ENCODE measurements at regions not wholly inside any gene's neighbourhood (a gene's known extent, or its start where the extent isn't known, plus 50 kb on each side); places are given as distances from the start of the nearest gene placed in this dataset.

DNA sequence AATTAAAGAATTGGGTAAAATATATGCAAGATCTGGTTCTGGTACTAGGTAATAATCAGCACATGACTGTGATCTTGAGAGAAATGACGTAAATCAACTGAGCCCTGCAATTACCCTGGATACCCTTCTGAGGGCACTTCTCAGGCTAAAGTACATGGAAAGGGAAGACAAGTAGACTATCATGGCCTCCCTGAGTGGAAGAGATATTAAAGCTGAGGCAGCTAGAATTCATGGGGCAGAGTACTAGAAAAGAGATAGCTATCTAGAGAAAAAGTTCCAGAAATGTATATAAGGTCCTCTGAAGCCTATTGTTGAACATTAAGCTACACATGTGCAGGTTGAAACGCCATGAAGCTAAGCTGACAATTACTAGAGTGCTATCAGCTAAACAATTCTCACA is 249.6 kb downstream of the NKX6-1 start:
- TF ChIP-seq, protein P1, sequence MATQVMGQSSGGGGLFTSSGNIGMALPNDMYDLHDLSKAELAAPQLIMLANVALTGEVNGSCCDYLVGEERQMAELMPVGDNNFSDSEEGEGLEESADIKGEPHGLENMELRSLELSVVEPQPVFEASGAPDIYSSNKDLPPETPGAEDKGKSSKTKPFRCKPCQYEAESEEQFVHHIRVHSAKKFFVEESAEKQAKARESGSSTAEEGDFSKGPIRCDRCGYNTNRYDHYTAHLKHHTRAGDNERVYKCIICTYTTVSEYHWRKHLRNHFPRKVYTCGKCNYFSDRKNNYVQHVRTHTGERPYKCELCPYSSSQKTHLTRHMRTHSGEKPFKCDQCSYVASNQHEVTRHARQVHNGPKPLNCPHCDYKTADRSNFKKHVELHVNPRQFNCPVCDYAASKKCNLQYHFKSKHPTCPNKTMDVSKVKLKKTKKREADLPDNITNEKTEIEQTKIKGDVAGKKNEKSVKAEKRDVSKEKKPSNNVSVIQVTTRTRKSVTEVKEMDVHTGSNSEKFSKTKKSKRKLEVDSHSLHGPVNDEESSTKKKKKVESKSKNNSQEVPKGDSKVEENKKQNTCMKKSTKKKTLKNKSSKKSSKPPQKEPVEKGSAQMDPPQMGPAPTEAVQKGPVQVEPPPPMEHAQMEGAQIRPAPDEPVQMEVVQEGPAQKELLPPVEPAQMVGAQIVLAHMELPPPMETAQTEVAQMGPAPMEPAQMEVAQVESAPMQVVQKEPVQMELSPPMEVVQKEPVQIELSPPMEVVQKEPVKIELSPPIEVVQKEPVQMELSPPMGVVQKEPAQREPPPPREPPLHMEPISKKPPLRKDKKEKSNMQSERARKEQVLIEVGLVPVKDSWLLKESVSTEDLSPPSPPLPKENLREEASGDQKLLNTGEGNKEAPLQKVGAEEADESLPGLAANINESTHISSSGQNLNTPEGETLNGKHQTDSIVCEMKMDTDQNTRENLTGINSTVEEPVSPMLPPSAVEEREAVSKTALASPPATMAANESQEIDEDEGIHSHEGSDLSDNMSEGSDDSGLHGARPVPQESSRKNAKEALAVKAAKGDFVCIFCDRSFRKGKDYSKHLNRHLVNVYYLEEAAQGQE (IDR thresholded peaks at IDR 0.05; ENCODE audit: insufficient read depth in 1 of 2, low read depth in 2 of 2, low read length in 1 of 2), result no peak
- TF ChIP-seq, protein P2, sequence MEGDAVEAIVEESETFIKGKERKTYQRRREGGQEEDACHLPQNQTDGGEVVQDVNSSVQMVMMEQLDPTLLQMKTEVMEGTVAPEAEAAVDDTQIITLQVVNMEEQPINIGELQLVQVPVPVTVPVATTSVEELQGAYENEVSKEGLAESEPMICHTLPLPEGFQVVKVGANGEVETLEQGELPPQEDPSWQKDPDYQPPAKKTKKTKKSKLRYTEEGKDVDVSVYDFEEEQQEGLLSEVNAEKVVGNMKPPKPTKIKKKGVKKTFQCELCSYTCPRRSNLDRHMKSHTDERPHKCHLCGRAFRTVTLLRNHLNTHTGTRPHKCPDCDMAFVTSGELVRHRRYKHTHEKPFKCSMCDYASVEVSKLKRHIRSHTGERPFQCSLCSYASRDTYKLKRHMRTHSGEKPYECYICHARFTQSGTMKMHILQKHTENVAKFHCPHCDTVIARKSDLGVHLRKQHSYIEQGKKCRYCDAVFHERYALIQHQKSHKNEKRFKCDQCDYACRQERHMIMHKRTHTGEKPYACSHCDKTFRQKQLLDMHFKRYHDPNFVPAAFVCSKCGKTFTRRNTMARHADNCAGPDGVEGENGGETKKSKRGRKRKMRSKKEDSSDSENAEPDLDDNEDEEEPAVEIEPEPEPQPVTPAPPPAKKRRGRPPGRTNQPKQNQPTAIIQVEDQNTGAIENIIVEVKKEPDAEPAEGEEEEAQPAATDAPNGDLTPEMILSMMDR (IDR thresholded peaks at IDR 0.05), result no peak
- no peak for TF ChIP-seq SIN3A (IDR thresholded peaks at IDR 0.05; ENCODE audit: borderline replicate concordance, insufficient read depth, low read depth, low read length)
